ENCODE measurements at regions not wholly inside any gene's neighbourhood (a gene's known extent, or its start where the extent isn't known, plus 50 kb on each side); places are given as distances from the start of the nearest gene placed in this dataset.
"Not testable (repeated sequence)": the region's sequence is repeated elsewhere in the genome, so short reads cannot be mapped to it uniquely, and the experiment has no call there.

DNA sequence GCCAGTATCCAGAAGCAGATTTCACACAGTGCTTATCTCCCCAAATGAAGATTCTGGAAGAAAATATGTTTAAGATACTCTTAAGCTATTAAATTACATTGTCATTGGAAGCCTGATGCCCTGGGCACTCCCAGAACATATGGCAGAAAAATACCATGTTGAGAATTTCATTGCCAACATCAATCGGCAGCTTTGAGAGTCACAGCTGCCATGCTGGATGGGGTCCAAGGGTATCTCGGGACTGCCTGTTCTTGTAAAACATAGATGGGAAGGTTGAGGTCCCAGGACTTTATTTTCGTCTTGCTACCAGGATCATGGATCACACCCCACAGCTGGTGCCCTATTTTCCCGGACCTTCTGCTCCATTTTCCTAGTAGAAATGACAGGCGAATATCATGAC, 632.5 kb downstream of the SUCLG1 start:
- no peaks in the 10 kb centered on the region for H3K4me1 ChIP-seq (ENCODE audit: insufficient read depth, low read length)
- CTCF ChIA-PET (ENCODE audit: partially characterized antibody), result no interaction called here
- no peaks in the 10 kb centered on the region for H3K4me1 Mint-ChIP-seq
- no peaks in the 10 kb centered on the region for H3K9me3 ChIP-seq (ENCODE audit: control insufficient read depth in 1 of 2, low read length in 2 of 2)
- no peak overlapping the region for H3K27ac ChIP-seq (ENCODE audit: low read depth, low read length)
- no peak overlapping the region for H3K27ac Mint-ChIP-seq
- H3K27me3 ChIP-seq (ENCODE audit: insufficient read depth, low read length), result no peaks in the 10 kb centered on the region
- H3K9me3 Mint-ChIP-seq, result peaks cover 0 to 5% (median 0%) of the 10 kb centered on the region in 8 donors
- no peak for DNase-seq
- no peak overlapping the region for H3K4me3 ChIP-seq (ENCODE audit: low read length in 2 of 2)
- intact Hi-C loops (cut with micrococcal nuclease), result no loop called here
- H3K36me3 Mint-ChIP-seq, result no peaks in the 10 kb centered on the region
- peaks cover 0 to 1% of the 10 kb centered on the region in 2 donors for H3K27me3 Mint-ChIP-seq
- H3K36me3 ChIP-seq (ENCODE audit: insufficient read depth, low read length), result no peaks in the 10 kb centered on the region
- POLR2A ChIA-PET (ENCODE audit: partially characterized antibody), result no interaction called here
- no peak overlapping the region for H3K4me3 Mint-ChIP-seq

DNA sequence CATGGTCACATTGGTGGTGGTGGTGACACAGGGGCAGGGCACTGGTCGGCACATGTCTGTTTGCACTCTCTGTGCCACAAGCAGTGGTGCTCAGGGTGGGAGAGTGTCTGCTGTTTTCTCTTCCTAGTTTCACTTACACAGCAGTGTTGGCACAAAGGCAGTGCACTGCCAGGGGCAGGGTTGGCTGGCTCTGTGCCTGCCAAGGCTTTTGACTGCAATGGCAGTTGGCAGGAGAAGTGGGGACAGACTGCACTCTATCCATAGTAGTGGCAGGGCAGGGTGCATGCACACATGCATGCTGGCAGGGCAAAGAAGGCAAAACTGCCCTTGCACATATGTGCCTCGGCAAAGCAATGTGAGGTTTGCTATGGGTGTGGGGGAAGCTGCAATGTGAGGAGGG, 635.9 kb downstream of the SUCLG1 start:
- intact Hi-C loops (cut with micrococcal nuclease), result no loop called here

DNA sequence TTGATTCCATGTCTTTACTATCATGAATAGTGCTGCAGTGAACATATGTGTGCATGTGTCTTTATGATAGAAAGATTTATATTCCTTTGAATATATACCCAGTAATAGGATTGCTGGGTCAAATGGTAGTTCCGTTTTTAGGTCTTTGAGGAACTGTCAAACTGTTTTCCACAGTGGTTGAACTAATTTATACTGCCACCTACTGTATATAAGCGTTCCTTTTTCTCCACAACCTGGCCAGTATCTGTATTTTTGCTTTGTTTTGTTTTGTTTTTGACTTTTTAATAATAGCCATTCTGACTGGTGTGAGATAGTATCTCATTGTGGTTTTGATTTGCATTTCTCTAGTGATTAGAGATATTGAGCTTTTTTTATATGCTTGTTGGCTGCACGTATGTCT, 641.6 kb downstream of the SUCLG1 start:
- POLR2A ChIA-PET (ENCODE audit: partially characterized antibody), result no interaction called here

More for the DNA sequence above, 635.9 kb downstream of the SUCLG1 start:
- Mint-ChIP-seq H3K4me3 (no peak overlapping the region), H3K36me3 (no peaks in the 10 kb centered on the region), H3K27me3 (peaks cover 0 to 3% of the 10 kb centered on the region in 2 donors), H3K4me1 (no peaks in the 10 kb centered on the region), H3K9me3 (peaks cover 0 to 5% (median 0%) of the 10 kb centered on the region in 8 donors), H3K27ac (no peak overlapping the region)
- DNase-seq, result no peak
- Histone ChIP-seq H3K4me1 (ENCODE audit: insufficient read depth, low read length) (no peaks in the 10 kb centered on the region), H3K4me3 (ENCODE audit: low read length in 2 of 2) (no peak overlapping the region), H3K36me3 (ENCODE audit: insufficient read depth, low read length) (no peaks in the 10 kb centered on the region), H3K27me3 (ENCODE audit: insufficient read depth, low read length) (no peaks in the 10 kb centered on the region), H3K27ac (ENCODE audit: low read depth, low read length) (no peak overlapping the region), H3K9me3 (ENCODE audit: control insufficient read depth in 1 of 2, low read length in 2 of 2) (no peaks in the 10 kb centered on the region)
- ChIA-PET CTCF (ENCODE audit: partially characterized antibody) (no interaction called here), POLR2A (ENCODE audit: partially characterized antibody) (no interaction called here)

DNA sequence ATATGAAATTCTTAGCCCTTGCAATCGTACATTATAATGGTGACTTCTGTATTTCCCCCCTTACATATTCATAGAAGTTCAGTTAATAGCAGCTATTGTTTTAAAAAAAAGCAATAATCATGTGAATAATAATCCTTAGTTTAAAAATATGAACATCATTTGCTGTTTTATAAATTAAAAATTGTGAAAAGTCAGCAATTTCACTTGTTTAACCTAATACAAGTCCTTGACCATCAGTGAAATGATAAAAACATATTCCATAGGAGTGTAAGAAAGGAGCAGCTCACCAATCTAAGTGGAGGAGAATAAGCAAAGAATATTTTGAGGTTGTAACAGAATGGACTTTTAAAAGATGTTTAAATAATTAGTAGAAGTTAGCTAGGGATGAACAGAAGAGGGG, 650.2 kb downstream of the SUCLG1 start:
- Mint-ChIP-seq H3K4me3 (no peak overlapping the region), H3K4me1 (no peaks in the 10 kb centered on the region), H3K36me3 (no peaks in the 10 kb centered on the region), H3K27ac (no peak overlapping the region), H3K9me3 (peaks cover 0 to 6% (median 3%) of the 10 kb centered on the region in 8 donors), H3K27me3 (peaks cover 0 to 1% of the 10 kb centered on the region in 2 donors)
- no peaks in the 10 kb centered on the region for H3K9me3 ChIP-seq (ENCODE audit: control insufficient read depth in 1 of 2, low read length in 2 of 2)
- intact Hi-C loops (cut with micrococcal nuclease), result no loop called here
- ChIA-PET CTCF (ENCODE audit: partially characterized antibody) (no interaction called here), POLR2A (ENCODE audit: partially characterized antibody) (no interaction called here)
- no peaks in the 10 kb centered on the region for H3K36me3 ChIP-seq (ENCODE audit: insufficient read depth, low read length)
- H3K27me3 ChIP-seq (ENCODE audit: insufficient read depth, low read length), result no peaks in the 10 kb centered on the region
- no peak overlapping the region for H3K4me3 ChIP-seq (ENCODE audit: low read length in 2 of 2)
- no peaks in the 10 kb centered on the region for H3K4me1 ChIP-seq (ENCODE audit: insufficient read depth, low read length)
- no peak overlapping the region for H3K27ac ChIP-seq (ENCODE audit: low read depth, low read length)
- DNase-seq, result no peak

More for the DNA sequence above, 641.6 kb downstream of the SUCLG1 start:
- Histone ChIP-seq H3K4me3 (ENCODE audit: low read length in 2 of 2) (no peak overlapping the region), H3K36me3 (ENCODE audit: insufficient read depth, low read length) (no peaks in the 10 kb centered on the region), H3K27ac (ENCODE audit: low read depth, low read length) (no peak overlapping the region), H3K9me3 (ENCODE audit: control insufficient read depth in 1 of 2, low read length in 2 of 2) (no peaks in the 10 kb centered on the region), H3K4me1 (ENCODE audit: insufficient read depth, low read length) (no peaks in the 10 kb centered on the region), H3K27me3 (ENCODE audit: insufficient read depth, low read length) (no peaks in the 10 kb centered on the region)
- no peak for DNase-seq
- H3K4me1 Mint-ChIP-seq, result no peaks in the 10 kb centered on the region
- H3K36me3 Mint-ChIP-seq, result no peaks in the 10 kb centered on the region
- H3K27ac Mint-ChIP-seq, result no peak overlapping the region
- H3K4me3 Mint-ChIP-seq, result no peak overlapping the region
- CTCF ChIA-PET (ENCODE audit: partially characterized antibody), result no interaction called here
- intact Hi-C loops (cut with micrococcal nuclease), result no loop called here
- H3K27me3 Mint-ChIP-seq, result peaks cover 0 to 2% of the 10 kb centered on the region in 2 donors
- H3K9me3 Mint-ChIP-seq, result peaks cover 0 to 5% (median 0%) of the 10 kb centered on the region in 8 donors

DNA sequence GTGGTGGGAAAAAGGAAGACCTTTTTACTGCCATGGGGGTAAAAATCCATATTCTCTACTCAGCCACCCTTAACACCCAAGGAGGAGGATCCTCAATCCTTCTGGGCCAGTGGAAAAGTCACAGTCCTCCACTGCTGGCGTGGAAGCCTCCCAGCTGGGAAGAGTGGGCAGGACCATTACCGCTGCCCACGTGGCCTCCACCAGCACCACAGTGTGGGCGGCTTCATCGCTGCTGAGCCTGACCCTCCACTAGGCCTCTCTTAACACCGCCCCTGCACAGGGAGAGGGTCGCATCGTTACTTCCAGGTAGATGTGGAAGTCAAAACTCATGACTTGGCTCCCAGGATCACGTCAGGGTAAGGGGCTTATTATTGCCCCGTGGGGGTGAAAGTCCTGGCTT, 656.5 kb downstream of the SUCLG1 start:
- no peak overlapping the region for H3K4me3 ChIP-seq (ENCODE audit: low read length in 2 of 2)
- no peaks in the 10 kb centered on the region for H3K36me3 ChIP-seq (ENCODE audit: insufficient read depth, low read length)
- Mint-ChIP-seq H3K36me3 (no peaks in the 10 kb centered on the region), H3K4me1 (no peaks in the 10 kb centered on the region), H3K27ac (no peak overlapping the region), H3K4me3 (no peak overlapping the region), H3K27me3 (peaks cover 0 to 1% of the 10 kb centered on the region in 2 donors), H3K9me3 (peaks cover 0 to 3% (median 0%) of the 10 kb centered on the region in 8 donors)
- no peak for DNase-seq
- intact Hi-C loops (cut with micrococcal nuclease), result no loop called here
- CTCF ChIA-PET (ENCODE audit: partially characterized antibody), result no interaction called here
- H3K27ac ChIP-seq (ENCODE audit: low read depth, low read length), result no peak overlapping the region
- H3K27me3 ChIP-seq (ENCODE audit: insufficient read depth, low read length), result no peaks in the 10 kb centered on the region
- H3K4me1 ChIP-seq (ENCODE audit: insufficient read depth, low read length), result no peaks in the 10 kb centered on the region
- no peaks in the 10 kb centered on the region for H3K9me3 ChIP-seq (ENCODE audit: control insufficient read depth in 1 of 2, low read length in 2 of 2)
- POLR2A ChIA-PET (ENCODE audit: partially characterized antibody), result no interaction called here

DNA sequence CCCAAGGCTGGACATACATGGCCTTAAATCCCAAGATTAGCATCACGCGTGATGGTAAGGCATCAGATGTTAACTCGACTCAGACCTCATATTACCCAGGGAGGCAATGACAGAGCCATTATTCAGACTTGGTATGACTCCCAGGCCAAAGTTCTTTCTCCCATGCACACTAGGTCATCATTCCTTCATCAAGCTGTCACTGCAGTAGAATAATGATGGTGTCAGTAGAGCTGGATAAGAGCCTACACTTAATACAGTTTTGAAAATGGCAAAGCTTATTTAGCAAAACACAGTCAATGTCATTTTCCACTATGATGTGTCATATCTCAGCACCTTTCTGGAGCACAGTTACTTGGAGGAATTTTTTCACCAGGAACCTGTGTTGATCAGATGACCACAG, 663.3 kb downstream of the SUCLG1 start:
- CTCF ChIA-PET (ENCODE audit: partially characterized antibody), result no interaction called here

DNA sequence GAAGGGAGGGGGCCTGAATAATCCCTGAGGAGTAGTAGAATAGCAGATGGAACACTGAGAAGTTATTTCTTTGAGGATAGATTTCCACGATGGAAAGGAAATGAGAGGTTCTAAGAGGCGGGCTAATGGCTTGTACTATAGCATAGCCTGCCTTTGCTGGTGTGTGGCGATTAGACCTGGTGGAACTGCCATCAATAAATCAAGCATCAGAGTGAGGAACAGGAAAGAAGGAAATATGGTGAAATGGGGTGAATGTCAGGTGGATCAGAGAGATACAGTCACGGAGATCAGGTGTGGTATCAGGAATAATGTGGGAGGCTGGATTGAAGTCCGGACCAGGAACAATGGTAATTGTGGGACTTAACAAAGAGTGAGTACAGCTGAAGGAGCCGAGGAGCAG, 668.6 kb downstream of the SUCLG1 start:
- intact Hi-C loops (cut with micrococcal nuclease); CTCF ChIA-PET (ENCODE audit: partially characterized antibody); POLR2A ChIA-PET (ENCODE audit: partially characterized antibody): not testable (repeated sequence)

More for the DNA sequence above, 663.3 kb downstream of the SUCLG1 start:
- DNase-seq, result no peak
- no peak overlapping the region for H3K4me3 ChIP-seq (ENCODE audit: low read length in 2 of 2)
- no peaks in the 10 kb centered on the region for H3K36me3 ChIP-seq (ENCODE audit: insufficient read depth, low read length)
- Mint-ChIP-seq H3K4me1 (no peaks in the 10 kb centered on the region), H3K36me3 (no peaks in the 10 kb centered on the region), H3K27ac (no peak overlapping the region), H3K27me3 (no peaks in the 10 kb centered on the region), H3K9me3 (peaks cover 0 to 4% (median 0%) of the 10 kb centered on the region in 8 donors), H3K4me3 (no peak overlapping the region)
- H3K9me3 ChIP-seq (ENCODE audit: control insufficient read depth in 1 of 2, low read length in 2 of 2), result no peaks in the 10 kb centered on the region
- intact Hi-C loops (cut with micrococcal nuclease), result no loop called here
- no peaks in the 10 kb centered on the region for H3K27me3 ChIP-seq (ENCODE audit: insufficient read depth, low read length)
- H3K4me1 ChIP-seq (ENCODE audit: insufficient read depth, low read length), result no peaks in the 10 kb centered on the region
- H3K27ac ChIP-seq (ENCODE audit: low read depth, low read length), result no peak overlapping the region
- POLR2A ChIA-PET (ENCODE audit: partially characterized antibody), result no interaction called here

DNA sequence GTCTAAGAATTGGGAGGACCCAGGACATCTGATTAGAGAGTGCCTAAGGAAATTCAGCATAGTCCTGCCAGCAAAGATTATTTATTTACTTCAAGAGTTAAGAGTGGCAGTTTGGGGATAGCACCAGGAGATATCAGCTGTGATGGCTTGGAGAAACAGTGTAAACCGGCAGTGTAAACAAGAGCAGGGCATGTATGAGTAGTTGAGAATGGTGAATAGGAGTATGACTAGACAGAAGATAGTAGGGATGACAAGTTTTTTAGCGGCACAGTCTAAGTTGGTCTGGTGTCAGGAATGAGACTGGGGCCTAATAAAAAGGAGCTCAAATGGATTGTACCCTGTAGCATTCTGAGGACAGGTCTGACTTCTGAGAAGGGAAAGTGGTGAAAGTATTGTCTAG, 669.4 kb downstream of the SUCLG1 start:
- H3K27me3 Mint-ChIP-seq; H3K36me3 Mint-ChIP-seq; H3K27ac ChIP-seq (ENCODE audit: low read depth, low read length); intact Hi-C loops (cut with micrococcal nuclease); H3K36me3 ChIP-seq (ENCODE audit: insufficient read depth, low read length); H3K9me3 Mint-ChIP-seq; DNase-seq; H3K27ac Mint-ChIP-seq; H3K4me3 ChIP-seq (ENCODE audit: low read length in 2 of 2); H3K4me1 ChIP-seq (ENCODE audit: insufficient read depth, low read length); H3K9me3 ChIP-seq (ENCODE audit: control insufficient read depth in 1 of 2, low read length in 2 of 2); H3K4me3 Mint-ChIP-seq; H3K27me3 ChIP-seq (ENCODE audit: insufficient read depth, low read length); POLR2A ChIA-PET (ENCODE audit: partially characterized antibody); H3K4me1 Mint-ChIP-seq; CTCF ChIA-PET (ENCODE audit: partially characterized antibody): not testable (repeated sequence)

More for the DNA sequence above, 668.6 kb downstream of the SUCLG1 start:
- not testable (repeated sequence) for H3K4me1 ChIP-seq (ENCODE audit: insufficient read depth, low read length); H3K9me3 Mint-ChIP-seq; H3K27ac ChIP-seq (ENCODE audit: low read depth, low read length); H3K27me3 ChIP-seq (ENCODE audit: insufficient read depth, low read length); H3K27ac Mint-ChIP-seq; H3K36me3 Mint-ChIP-seq; H3K9me3 ChIP-seq (ENCODE audit: control insufficient read depth in 1 of 2, low read length in 2 of 2); H3K36me3 ChIP-seq (ENCODE audit: insufficient read depth, low read length); H3K27me3 Mint-ChIP-seq; H3K4me3 Mint-ChIP-seq; H3K4me3 ChIP-seq (ENCODE audit: low read length in 2 of 2); DNase-seq; H3K4me1 Mint-ChIP-seq

Measured in CD4-positive, alpha-beta memory T cell (primary cell).